HEK293T (cell line): ENCODE measurements at regions not wholly inside any gene's neighbourhood (a gene's known extent, or its start where the extent isn't known, plus 50 kb on each side); places are given as distances from the start of the nearest gene placed in this dataset.

ENCODE experiments used
- CTCF ChIA-PET: fragments of 350-600 bp; formaldehyde crosslinking; extraction: SDS; loops from one replicate; lab custom pipeline; 2021; ENCODE audit warnings: antibody characterized with exemption, inconsistent platforms; lab: Yijun Ruan, JAX
- POLR2A ChIA-PET: fragments of 350-600 bp; formaldehyde crosslinking; extraction: SDS; loops from one replicate; lab custom pipeline; 2020; ENCODE audit warnings: antibody characterized with exemption, inconsistent platforms; lab: Yijun Ruan, JAX
- DNase-seq: peaks from one replicate; pipeline ENCODE4 v3.0.0; 2012; ENCODE audit warnings: mixed read lengths; ENCODE audit errors: extremely low spot score
- ARNT ChIP-seq: fragments of 450-650 bp; IDR thresholded peaks from 2 replicates; pipeline ENCODE4 v1.6.1; 2017; ENCODE audit warnings: mild to moderate bottlenecking
- BHLHE40 ChIP-seq: fragments of 450-650 bp; IDR thresholded peaks from 2 replicates; pipeline ENCODE4 v1.6.1; 2016; ENCODE audit warnings: mild to moderate bottlenecking, moderate library complexity, borderline replicate concordance
- CTBP1 ChIP-seq: fragments of 450-650 bp; IDR thresholded peaks from 2 replicates; pipeline ENCODE4 v1.6.1; 2016; ENCODE audit warnings: borderline replicate concordance
- ELF4 ChIP-seq: fragments of 450-650 bp; IDR thresholded peaks from 2 replicates; pipeline ENCODE4 v1.6.1; 2017; ENCODE audit warnings: antibody characterized with exemption
- FOXA1 ChIP-seq: fragments of 450-650 bp; IDR thresholded peaks from 2 replicates; pipeline ENCODE4 v1.6.1; 2016; ENCODE audit warnings: mild to moderate bottlenecking
- FOXK2 ChIP-seq: fragments of 450-650 bp; IDR thresholded peaks from 2 replicates; pipeline ENCODE4 v1.6.1; 2016; ENCODE audit warnings: mild to moderate bottlenecking
- FOXM1 ChIP-seq: fragments of 450-650 bp; IDR thresholded peaks from 2 replicates; pipeline ENCODE4 v1.6.1; 2017; ENCODE audit warnings: mild to moderate bottlenecking, borderline replicate concordance
- HDGF ChIP-seq: fragments of 450-650 bp; IDR thresholded peaks from 2 replicates; pipeline ENCODE4 v1.6.1; 2017; ENCODE audit warnings: antibody characterized with exemption, borderline replicate concordance
- L3MBTL2 ChIP-seq: fragments of 450-650 bp; conservative IDR thresholded peaks from 2 replicates; pipeline ENCODE4 v1.6.1; 2016; ENCODE audit warnings: mild to moderate bottlenecking
- LEF1 ChIP-seq: fragments of 450-650 bp; IDR thresholded peaks from 2 replicates; pipeline ENCODE4 v1.6.1; 2017; ENCODE audit warnings: mild to moderate bottlenecking, borderline replicate concordance
- NFRKB ChIP-seq: fragments of 450-650 bp; IDR thresholded peaks from 2 replicates; pipeline ENCODE4 v1.6.1; 2016; ENCODE audit warnings: mild to moderate bottlenecking, moderate library complexity
- SP1 ChIP-seq: fragments of 450-650 bp; IDR thresholded peaks from 2 replicates; pipeline ENCODE4 v1.6.1; 2017
- SUZ12 ChIP-seq: fragments of 450-650 bp; IDR thresholded peaks from 2 replicates; pipeline ENCODE4 v1.6.1; 2016; ENCODE audit warnings: mild to moderate bottlenecking
- TARDBP ChIP-seq: fragments of 450-650 bp; IDR thresholded peaks from 2 replicates; pipeline ENCODE4 v1.6.1; 2016
- ZNF384 ChIP-seq: fragments of 450-650 bp; IDR thresholded peaks from 2 replicates; pipeline ENCODE4 v1.6.1; 2016
- TF ChIP-seq, protein P1 (sequence below): fragments of 450-650 bp; IDR thresholded peaks from 2 replicates; pipeline ENCODE4 v1.6.1; 2016

GRCh38 chr4:149077181-149077580 lies 635.0 kb upstream of the NR3C2 start:
- POLR2A ChIA-PET, result no interaction called here
- no peak for DNase-seq
- CTCF ChIA-PET, result no interaction called here
- TF ChIP-seq ARNT (no peak), SUZ12 (no peak), FOXK2 (no peak), NFRKB (no peak), LEF1 (no peak), SP1 (no peak), ZNF384 (no peak), L3MBTL2 (no peak), ELF4 (no peak), BHLHE40 (no peak), FOXM1 (no peak), FOXA1 (no peak), HDGF (no peak), TARDBP (no peak), CTBP1 (no peak)
- TF ChIP-seq, protein P1, sequence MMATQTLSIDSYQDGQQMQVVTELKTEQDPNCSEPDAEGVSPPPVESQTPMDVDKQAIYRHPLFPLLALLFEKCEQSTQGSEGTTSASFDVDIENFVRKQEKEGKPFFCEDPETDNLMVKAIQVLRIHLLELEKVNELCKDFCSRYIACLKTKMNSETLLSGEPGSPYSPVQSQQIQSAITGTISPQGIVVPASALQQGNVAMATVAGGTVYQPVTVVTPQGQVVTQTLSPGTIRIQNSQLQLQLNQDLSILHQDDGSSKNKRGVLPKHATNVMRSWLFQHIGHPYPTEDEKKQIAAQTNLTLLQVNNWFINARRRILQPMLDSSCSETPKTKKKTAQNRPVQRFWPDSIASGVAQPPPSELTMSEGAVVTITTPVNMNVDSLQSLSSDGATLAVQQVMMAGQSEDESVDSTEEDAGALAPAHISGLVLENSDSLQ, result no peak

- no peak for DNase-seq
- CTCF ChIA-PET, result no interaction called here
- POLR2A ChIA-PET, result no interaction called here
- TF ChIP-seq L3MBTL2 (no peak), FOXA1 (no peak), ARNT (no peak), FOXM1 (no peak), SP1 (no peak), FOXK2 (no peak), LEF1 (no peak), ZNF384 (no peak), SUZ12 (no peak), HDGF (no peak), CTBP1 (no peak), TARDBP (no peak), NFRKB (no peak), ELF4 (no peak), BHLHE40 (no peak)
- TF ChIP-seq, protein P1, result no peak
Measured at GRCh38 chr4:149076401-149076800, 634.2 kb upstream of the NR3C2 start.

DNA sequence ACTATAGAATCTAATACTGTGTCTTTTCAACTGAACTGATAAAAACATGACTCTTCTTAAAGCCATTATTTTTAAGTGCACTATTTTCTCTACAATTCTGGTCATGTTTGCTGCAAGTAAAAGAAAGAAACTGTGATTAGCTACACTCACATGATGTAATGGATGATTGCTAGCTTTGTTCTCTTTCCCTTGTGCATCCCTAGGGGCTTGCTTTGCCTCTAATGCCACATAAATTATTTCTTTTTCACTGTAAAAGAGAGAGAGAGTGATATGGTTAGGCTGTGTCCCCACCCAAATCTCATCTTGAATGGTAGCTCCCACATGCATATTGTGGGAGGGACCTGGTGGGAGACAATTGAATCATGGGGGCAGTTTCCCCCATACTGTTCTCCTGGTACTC lies 630.2 kb upstream of the NR3C2 start:
- no peak for TF ChIP-seq NFRKB
- TF ChIP-seq SUZ12, result no peak
- no peak for TF ChIP-seq LEF1
- no peak for TF ChIP-seq L3MBTL2
- TF ChIP-seq ZNF384, result no peak
- no peak for TF ChIP-seq BHLHE40
- TF ChIP-seq HDGF, result no peak
- no peak for TF ChIP-seq TARDBP
- TF ChIP-seq FOXK2, result no peak
- no peak for TF ChIP-seq FOXM1
- no peak for TF ChIP-seq FOXA1
- TF ChIP-seq ELF4, result no peak
- TF ChIP-seq, protein P1, result no peak
- TF ChIP-seq CTBP1, result no peak
- no peak for TF ChIP-seq SP1
- TF ChIP-seq ARNT, result no peak
- no peak for DNase-seq
- ChIA-PET CTCF (no interaction called here), POLR2A (no interaction called here)

DNA sequence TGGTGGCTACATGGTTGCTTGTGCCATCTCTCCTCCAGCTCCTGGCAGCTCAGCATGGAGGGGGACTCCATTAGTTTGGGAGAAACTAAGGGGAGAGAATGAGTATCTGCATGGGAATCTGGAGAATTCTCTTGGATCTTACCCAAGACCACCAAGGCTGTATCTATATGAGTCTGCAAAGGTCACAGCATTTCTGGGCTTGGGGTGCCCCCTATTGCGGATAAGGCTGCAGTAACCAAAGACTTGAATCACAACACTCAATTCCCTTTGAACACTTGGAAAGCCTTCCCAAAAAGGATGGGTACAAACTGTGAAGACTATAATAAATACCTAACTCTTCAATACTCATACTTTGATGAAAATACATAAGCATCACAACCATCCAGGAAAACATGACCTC lies 623.5 kb upstream of the NR3C2 start:
- no peak for DNase-seq
- ChIA-PET CTCF (no interaction called here), POLR2A (no interaction called here)
- TF ChIP-seq NFRKB, result no peak
- TF ChIP-seq HDGF, result no peak
- no peak for TF ChIP-seq TARDBP
- TF ChIP-seq LEF1, result no peak
- TF ChIP-seq FOXK2, result no peak
- no peak for TF ChIP-seq SP1
- TF ChIP-seq ELF4, result no peak
- no peak for TF ChIP-seq SUZ12
- TF ChIP-seq ARNT, result no peak
- no peak for TF ChIP-seq FOXM1
- no peak for TF ChIP-seq CTBP1
- no peak for TF ChIP-seq ZNF384
- TF ChIP-seq, protein P1, result no peak
- TF ChIP-seq BHLHE40, result no peak
- no peak for TF ChIP-seq L3MBTL2
- TF ChIP-seq FOXA1, result no peak

GRCh38 chr4:149062997-149063396 lies 620.8 kb upstream of the NR3C2 start:
- no peak for DNase-seq
- CTCF ChIA-PET, result no interaction called here
- no peak for TF ChIP-seq ELF4
- no peak for TF ChIP-seq L3MBTL2
- TF ChIP-seq SUZ12, result no peak
- TF ChIP-seq FOXM1, result no peak
- no peak for TF ChIP-seq BHLHE40
- TF ChIP-seq FOXA1, result no peak
- no peak for TF ChIP-seq FOXK2
- no peak for TF ChIP-seq NFRKB
- POLR2A ChIA-PET, result no interaction called here

DNA sequence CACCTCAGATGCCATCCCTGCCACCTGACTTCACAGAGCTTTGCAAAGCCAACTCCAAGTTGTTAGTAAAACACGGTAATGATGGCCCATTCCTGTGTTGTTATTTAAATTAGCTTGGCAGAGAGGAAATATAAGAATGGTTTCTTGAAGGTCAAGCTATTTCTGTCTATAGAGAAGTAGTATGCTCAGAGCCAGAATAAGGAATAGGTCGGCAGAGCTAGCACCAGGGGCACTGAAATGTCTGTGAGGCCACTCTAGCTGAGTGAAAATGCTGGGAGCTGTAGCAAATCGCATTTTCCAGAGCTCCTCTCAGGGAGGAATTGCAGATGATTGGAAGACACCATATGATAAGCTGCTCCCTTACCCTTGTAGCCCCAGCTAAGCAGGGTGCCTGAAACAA lies 615.4 kb upstream of the NR3C2 start:
- ChIA-PET POLR2A (no interaction called here), CTCF (no interaction called here)
- no peak for DNase-seq
- no peak for TF ChIP-seq BHLHE40
- no peak for TF ChIP-seq ELF4
- TF ChIP-seq SP1, result no peak
